CD4-positive, alpha-beta T cell treated with Interleukin-15 for 1 hour (primary cell): ENCODE measurements at regions not wholly inside any gene's neighbourhood (a gene's known extent, or its start where the extent isn't known, plus 50 kb on each side); places are given as distances from the start of the nearest gene placed in this dataset.
"Not testable (repeated sequence)": the region's sequence is repeated elsewhere in the genome, so short reads cannot be mapped to it uniquely, and the experiment has no call there.

Experiments used
- DNase-seq: peaks from one replicate; pipeline ENCODE4 v3.0.0-alpha.2; 2020

DNA sequence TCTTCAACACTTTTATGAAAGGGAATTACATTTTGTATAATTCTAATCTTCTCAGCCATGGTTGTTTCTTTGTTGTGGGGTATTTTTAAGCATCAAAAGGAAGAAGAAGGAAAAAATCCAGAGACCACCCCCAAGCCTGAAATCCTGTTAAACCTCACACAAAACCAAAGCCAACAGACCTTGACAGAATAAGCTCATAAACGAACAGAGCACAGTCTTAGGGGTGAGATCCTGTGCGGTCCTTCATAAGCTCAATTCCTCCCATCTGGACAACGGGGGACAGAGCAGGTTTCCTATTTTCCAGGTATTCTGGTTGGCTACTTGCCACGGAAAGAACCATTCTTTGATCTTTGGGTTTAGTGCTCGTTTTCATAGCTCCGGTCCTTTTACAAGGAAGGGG lies 151.3 kb upstream of the SULF2 start:
- no peak for DNase-seq

DNA sequence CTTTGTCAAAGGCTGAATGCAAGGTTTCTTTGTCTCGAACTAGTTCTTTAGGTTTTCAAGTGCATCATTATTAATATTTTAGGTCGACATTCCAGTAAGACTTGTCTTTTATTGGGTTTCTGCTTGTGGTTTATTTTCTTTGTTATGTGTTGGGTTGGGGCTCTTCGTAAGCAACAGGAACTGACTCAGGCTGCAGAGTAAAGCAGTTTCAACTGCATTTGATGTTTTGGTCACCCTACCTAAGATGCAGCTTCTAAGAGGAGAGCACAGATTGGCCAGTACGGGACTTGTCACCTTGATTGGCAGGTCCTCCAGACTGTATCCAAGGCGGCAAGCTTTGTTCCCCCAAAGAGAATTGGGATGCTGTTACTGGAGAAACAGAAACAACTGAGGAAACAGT lies 149.5 kb upstream of the SULF2 start:
- no peak for DNase-seq

DNA sequence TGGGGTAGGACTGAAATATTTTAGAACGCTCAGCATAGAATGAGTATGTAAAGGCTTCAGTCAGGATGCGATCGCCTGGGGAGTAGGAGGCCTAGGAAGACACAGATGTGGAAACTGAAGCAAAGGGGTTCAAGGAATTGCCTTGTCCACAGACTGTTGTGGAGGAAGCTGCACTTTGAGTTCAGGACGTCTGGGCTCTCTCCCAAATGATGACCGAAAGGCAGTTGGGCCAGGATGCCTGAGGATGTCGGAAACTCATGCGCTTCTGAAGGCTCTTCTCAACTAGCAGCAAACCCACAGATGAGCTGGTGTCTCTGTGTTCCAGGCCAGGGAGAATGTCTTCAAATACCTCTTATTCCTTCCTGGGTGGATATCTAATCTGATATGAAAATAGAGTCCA lies 146.2 kb upstream of the SULF2 start:
- DNase-seq = no peak

DNA sequence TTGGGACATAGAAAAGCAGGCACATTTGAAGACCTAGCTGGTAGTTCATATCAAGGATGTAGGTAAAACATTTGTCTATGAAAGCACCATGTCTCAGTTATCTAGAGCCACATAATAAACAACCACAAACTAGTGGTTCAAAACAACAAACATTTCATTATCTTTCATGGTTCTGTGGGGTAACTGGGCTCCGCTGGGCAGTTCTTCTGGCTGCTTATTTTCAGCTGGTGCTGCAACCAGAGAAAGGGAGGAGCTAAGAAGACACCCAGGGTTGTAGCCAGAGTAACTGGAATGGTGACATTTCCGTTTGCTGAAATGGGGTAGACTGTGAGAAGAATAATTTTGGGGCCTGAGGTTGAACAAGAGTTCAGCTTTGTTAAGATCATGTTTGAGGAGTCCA lies 145.7 kb upstream of the SULF2 start:
- no peak for DNase-seq

DNA sequence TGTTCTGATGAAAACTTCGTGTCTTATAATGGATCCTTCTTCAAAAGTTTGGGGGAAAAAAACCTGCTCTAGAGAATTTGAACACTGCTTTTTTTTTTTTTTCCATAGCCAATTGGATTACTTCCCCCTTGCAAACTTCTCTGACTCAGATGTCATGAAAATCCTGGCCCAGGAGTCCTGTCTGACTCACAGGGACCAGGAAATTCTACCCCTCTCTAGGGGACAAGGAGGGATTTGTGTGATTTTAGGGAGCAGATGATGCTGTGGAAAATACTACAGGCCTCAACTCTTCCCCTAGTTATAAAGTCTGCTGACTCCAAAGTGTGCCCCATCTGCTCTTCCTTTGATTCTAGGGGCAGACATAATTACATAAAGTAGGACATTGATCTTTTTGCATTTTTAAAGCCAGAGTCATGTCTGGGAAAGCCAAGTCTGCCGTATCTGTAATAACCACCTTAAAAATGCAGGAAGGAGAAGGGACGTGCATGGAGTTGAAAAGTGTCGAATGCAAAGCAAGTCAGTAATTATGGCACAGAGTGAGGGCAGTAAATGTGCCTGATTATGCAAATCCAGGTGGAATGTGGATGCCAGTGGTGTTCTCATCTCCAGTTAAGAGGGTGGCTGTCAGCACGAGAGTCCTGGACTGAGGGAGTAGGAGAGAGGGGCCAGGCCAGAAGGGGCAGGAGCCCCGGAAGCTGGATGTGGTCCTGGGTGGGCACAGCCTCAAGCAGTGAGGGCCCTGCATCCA lies 144.3 kb upstream of the SULF2 start:
- DNase-seq = no peak

DNA sequence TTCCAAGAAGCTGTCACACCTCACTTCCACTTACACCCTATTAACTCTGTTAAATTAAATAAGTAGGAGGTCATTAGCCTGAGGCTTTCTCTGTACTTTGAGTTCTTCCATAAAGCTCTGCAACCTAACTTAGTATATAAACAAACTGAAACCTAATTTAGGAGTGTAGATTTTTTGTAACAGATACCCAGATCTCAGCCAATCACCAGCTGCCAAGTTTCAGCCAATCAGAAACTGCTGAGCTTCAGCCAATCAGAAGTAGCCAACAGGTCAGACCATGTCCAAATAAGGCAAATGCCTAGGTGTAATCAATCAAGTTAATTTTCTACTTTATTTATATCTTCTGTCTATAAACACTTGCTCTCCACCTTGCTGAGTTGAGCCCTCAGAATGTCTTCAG lies 142.7 kb upstream of the SULF2 start:
- no peak for DNase-seq

DNA sequence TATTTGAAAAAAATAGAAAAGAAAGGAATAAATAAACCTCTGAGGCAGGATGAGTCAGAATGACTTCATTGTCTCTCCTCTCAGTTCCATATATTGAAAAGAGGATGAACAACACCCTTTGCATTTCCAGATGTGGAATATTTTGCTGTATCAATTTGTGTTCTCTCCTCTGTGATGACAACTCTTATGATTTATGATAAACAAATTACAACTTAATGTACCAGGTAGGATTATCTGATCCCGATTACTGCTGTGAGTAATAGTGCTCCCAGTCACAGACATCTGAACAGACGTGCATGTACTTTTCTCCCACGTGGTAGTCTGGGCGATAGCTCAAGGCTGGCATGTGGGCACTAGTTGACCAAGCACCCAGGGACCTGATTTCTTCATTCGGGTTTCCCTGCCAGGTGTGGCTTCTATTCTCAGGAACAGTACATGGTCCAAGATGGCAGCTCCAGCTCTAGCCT lies 142.1 kb upstream of the SULF2 start:
- no peak for DNase-seq

DNA sequence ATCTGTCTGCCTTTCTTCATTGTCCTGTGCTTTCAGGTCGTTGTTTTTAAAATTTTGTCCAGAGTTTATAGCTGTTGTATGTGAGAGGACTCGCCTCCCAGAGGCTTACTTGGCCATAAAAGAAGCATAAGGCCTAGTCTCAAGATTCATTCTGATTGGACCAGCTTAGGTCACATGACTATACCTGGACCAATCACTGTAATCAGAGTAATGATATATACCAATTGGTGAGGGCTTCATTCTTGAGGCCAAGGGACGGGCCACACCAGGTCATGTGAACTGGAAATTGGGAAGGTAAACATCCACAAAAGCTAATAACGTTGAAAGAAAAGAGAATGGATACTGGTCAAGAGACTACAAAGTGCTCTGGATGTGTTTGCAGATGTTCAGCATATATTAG lies 141.4 kb upstream of the SULF2 start:
- no peak for DNase-seq

DNA sequence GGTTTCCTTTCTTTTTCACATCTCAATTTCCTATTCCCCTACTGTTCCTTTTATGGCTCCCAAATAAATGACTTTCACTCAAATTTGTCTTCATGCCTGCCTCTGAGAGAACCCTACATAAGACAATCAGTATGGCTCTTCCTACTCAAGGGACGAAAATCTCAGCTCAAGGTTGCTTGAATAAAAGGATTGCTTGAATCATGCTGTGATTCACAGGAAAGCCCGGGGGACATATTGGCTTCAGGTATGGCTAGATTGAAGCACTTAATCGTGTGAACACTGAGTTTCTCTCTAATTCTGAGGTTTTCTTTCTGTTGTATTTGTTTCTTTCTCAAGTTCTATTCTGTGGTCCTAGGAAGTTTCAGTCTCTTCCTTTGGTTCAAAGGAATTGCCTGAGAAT lies 140.3 kb upstream of the SULF2 start:
- DNase-seq = no peak

DNA sequence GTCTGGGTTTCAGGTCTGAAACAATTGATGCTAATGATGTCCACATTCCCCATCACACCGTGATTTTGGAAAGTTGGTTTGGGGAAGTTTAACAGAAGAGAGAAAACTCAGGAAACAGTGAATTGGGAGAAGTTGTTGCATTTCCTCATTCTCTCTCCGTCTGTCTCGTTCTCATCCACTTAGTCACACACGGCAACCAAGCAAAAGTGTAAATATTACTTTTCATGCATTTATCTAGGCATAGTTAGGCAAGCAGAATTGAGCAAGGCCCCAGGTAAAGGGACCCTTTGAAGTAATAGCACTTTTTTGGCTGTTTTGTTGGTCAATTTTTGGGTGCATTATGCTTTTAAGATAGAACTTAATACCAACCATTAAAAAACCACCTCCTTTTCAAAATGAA lies 137.0 kb upstream of the SULF2 start:
- no peak for DNase-seq

DNA sequence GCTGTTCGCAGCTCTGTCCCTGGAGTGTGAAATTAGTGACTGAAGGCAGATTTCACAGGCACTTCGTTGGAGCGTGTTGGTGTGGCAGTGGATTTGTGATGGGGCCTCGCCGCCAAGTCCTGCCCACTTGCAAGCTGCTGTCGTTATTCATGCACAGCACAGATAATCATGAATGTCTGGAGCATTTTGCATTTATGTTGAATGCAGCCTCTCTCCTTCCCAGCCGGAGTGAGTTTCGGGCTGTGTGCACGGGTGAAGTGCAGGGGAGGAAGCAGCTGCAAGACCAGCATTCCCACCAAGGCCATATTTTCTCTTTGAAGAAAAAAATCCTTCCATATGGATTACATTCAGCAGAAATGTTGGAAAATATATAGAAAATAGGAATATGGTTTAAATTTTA lies 136.5 kb upstream of the SULF2 start:
- DNase-seq = not testable (repeated sequence)

DNA sequence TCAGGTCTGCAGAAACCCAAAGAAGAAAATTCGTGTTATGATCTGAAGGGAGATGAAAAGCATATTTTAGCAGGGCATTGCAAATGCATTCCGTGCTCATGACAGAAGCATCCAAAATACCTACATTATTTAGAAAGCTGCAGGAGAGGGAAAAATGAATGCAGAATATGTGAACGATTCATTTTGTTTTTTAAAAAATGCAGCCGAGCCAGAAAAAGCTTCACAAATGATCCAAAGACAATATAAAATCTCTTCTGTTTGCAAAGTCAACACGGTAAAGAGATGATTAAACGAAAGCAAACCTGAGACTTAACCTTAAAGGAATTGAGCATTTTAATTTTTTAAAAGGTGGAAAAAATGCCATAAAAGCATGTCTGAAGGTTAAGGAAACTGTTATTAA lies 136.1 kb upstream of the SULF2 start:
- no peak for DNase-seq

DNA sequence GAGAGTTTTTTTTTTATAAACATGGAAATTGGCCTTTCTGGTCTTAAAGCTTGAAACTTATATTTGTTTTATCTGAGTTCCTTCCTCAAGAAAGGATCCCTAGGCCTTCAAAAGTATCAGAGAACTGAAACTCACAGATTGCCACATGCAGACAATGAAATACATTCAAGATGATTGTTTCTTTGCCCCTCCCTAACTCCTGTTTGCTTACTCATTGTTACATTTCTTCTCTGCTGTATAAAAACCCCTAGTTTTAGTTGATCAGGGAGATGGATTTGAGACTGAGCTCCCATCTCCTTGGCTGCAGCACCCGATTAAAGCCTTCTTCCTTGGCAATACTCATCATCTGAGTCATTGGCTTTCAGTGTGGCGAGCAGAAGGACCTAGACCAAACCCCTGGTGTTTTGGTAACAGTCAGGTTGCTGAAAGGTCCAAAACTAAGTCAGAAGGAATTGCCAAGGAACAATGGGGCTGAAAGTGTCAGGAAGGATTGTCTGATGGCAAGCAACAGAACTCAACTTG lies 132.3 kb upstream of the SULF2 start:
- DNase-seq = no peak

DNA sequence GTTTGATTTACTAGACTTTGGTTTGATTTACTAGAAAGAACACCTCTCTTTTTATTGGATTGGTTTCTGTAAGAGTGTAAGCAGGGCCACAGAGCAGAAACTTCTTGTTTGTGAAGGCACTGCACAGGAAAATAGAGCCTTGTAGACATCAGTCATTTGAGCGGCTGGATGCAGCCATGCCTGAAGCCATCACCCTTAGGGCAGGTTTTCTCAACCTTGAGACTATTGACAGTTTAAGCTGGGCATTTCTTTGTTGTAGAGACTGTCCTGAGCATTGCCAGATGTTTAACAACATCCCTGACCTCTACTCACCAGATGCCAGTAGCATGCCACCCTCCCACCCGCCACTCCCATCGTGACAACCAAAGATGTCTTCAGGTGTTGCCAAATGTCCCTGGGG lies 130.2 kb upstream of the SULF2 start:
- no peak for DNase-seq

DNA sequence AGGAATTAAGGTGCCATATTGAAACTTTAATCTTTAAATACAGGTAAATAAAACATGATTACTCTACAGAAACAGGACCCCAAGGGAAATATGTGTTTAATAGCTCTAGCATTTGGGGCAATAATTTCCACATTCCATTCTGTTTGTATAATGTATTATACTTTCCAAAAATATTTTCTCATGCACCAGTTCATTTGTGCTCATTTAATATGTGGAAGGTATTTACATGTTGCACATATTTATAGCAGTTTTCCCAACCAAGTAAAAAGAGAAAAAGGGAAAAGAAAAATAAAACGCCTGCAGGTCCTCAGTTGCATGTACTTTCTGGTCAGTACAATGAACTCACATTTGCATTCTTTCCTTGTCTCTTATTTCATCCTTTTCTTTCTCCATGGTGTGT lies 129.5 kb upstream of the SULF2 start:
- no peak for DNase-seq

DNA sequence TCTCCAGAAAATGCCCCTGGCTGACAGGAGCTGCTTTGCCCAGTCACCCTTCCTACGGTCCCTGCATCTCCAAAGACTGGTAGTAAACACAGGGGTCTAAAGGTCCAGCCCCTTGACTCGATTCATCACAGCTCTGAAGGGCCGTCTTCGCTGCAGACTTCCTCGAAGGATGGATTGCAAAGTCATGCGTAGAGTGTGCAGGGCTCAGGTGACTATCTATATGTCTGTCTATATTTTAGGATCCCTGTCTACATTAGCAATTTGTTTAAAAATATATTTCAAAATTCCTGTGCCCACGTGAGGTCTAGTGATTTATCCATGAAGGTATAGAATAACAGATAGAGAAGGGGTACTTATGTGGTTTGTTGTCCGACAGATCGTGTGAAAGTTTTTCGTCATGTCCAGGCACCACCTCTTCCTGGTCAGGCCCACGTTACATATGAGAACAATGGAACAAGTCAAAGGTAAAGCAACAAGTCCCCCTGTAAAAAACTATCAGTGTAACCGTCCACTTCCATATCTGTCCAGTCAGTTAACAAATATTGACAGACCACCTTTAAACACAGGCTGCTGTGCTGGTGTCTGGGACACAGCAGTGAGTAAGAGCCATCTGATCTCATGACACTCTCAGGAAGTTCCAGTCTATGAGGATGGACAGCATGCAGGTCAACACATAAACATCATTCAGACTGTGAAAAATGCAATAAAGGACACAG lies 127.7 kb upstream of the SULF2 start:
- not testable (repeated sequence) for DNase-seq

DNA sequence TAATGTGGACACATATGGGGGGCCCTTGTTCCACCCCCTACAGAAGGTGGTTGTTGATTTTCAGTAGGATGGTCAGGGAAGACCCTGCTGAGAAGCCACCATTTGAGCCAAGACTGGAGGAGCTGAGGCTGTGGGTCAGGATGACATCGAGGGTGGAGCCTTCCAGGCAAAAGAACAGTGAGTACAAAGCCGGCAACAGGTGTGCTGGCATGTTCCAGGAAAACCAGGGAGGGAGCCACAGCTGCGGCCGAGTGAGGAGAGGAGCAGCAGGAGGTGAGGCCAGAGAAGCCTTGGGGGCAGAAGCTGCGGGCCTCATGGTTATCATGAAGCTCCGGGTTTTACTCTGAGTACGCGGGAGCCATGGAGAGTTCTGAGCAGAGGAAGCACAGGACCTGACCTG lies 126.9 kb upstream of the SULF2 start:
- DNase-seq = not testable (repeated sequence)

DNA sequence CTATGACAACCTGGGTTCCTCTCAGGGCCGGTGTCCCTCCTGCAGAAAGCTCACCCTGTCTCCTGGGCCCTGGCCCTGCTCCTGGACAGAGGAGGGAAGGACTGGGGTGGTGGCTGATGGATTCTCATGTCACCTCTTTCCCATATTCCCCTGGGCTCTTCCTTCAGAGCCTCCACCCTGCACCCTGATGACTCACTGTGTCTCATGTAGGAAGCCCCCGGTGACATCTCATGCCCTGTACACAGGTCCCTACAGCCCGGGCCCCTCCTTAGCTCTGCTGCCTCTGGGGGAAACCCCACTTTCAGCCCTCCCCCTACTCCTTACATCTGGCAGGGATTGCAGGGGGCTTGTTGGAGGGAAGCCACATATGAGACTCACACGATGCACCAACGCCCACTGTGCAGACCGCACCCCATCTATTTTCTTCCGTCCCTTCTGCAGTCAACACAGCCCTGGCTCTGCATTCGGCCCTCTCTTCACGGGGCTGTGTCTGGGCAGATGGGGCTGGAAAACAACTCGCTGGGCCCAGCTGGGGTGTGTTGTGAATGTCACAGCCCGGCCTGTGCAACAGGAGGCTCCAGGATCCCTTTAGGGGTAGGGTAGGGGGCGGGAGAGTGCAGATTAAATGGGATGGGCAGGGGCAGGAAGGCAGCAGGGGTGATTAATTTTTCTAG lies 124.6 kb upstream of the SULF2 start:
- not testable (repeated sequence) for DNase-seq

DNA sequence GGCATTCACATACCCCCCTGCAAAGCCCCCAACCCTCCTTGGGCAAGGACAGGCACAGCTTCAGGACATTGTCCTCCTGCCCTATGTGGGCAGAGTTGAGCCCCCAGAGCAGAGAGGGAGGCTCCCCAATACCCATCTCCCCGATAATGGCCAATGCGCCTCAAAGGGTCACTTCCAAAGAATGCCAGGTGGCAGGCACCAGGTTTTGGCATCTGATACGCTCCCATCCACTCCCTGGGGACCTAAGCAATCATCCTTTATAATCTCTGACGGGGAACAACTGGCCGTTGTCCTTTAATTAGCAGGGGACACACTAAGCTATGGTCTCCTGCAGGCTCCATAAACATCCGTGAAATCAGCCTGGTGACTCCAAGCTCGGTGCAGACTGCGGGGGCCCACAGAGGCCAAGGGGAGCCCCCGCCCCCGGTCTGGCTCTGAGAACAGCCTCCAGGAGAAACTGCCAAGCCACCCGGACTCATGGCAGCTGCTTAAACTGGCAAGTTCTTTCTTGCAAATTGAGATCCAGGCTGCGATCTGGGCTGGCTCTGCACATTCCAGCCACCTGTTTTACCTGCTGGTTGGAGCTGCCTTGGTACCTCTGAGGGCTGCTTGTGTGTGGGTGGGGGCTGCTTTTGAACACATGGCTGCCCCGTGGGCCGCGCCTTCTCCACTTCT lies 123.2 kb upstream of the SULF2 start:
- not testable (repeated sequence) for DNase-seq

DNA sequence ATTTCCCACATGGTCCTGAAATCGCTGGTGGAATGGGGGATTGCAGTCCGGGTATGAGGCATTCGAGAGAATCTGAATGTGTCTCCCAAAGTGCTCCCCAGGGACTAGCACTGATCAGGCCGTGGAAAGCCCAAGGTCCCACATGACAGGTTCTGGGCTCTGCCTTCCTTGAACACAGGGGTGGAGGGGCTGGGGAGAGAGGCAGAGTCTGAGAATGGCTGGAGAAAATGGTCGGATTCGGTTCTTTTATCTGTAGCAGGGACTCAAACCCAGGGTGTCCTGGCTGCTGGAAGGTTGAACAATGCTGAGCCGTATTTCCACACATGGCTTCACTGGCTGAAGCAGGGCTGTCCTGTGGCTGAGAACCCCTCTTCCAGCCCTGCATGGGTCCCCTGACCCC lies 122.7 kb upstream of the SULF2 start:
- DNase-seq = not testable (repeated sequence)

DNA sequence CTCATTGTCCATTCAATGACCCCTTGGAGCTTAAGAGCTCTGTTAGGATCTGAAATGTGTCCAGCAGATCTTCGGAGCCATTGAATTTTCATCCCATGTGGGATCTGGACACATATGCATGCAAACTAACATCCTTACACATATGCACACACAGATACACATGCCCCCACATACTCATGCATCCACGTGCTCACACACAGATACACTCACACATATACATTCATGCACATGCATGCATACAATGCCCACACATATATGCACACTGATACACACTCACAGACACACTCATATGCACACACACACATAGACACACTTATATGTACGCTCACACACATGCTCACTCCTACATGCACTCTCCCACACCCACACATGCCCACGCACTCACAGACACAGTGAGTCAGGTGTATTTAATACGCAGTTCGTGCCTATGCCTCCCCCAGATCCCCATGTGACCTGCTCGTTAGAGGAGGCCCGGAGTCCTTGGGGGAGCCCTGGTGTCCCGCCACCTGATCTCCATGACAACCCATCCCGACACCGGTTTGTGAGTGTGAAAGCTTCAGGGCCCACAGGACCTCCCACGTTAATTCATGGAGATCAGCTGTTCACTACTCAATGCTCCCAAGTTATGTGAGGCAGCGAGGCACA lies 121.9 kb upstream of the SULF2 start:
- no peak for DNase-seq

DNA sequence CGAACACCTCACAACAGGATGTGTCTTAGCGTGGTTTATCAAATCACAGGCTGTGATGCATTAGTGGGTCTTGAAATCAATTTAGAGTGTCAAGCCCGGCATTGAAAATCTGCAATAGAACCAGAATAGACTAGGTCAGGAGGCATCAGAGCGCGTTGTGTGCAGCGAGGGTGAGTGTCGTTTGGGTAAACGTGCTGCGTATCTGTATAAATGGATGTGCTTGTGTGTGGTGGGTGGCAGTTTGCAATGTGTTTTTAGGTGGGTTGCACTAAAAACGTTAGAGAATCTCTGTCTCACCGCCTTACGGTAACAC lies 121.0 kb upstream of the SULF2 start:
- no peak for DNase-seq
